Thoracic aorta (tissue), 2 donors: ENCODE measurements at regions not wholly inside any gene's neighbourhood (a gene's known extent, or its start where the extent isn't known, plus 50 kb on each side); places are given as distances from the start of the nearest gene placed in this dataset.

Source experiments
- ATAC-seq: fragments of 150-250 bp; one replicate; pipeline ENCODE4 v1.8.0; 2017; ENCODE audit warnings: low read depth; ENCODE audit not compliant: insufficient number of reproducible peaks, low FRiP score
- DNase-seq: peaks from one replicate; pipeline ENCODE4 v3.0.0-alpha.2; 2020; ENCODE audit warnings: low spot score
- H3K27ac ChIP-seq, 2 donors: fragments of 200-600 bp; sonication (generic); 1 replicate in 1 of 2; 2 replicates in 1 of 2; pipeline ENCODE4 v1.5.1; 2016; ENCODE audit warnings: mild to moderate bottlenecking in 2 of 2, moderate library complexity in 2 of 2
- H3K27me3 ChIP-seq: fragments of 200-600 bp; sonication (generic); replicated peaks from 2 replicates; pipeline ENCODE4 v1.6.0; 2016; ENCODE audit warnings: mild to moderate bottlenecking; ENCODE audit not compliant: insufficient read depth
- H3K36me3 ChIP-seq: fragments of 200-600 bp; sonication (generic); one replicate; pipeline ENCODE4 v1.5.1; 2016
- H3K4me1 ChIP-seq, 2 donors: fragments of 200-600 bp; sonication (generic); 1 replicate in 1 of 2; 2 replicates in 1 of 2; pipeline versions ENCODE4 v1.5.1 to v1.6.0; 2016; ENCODE audit warnings: low read depth in 2 of 2, mild to moderate bottlenecking in 1 of 2; ENCODE audit not compliant: control insufficient read depth in 1 of 2
- H3K4me3 ChIP-seq: fragments of 200-600 bp; sonication (generic); 2 replicates; pipeline ENCODE4 v1.5.1; 2016; ENCODE audit warnings: mild to moderate bottlenecking
- H3K9me3 ChIP-seq: fragments of 200-600 bp; sonication (generic); 2 replicates; pipeline ENCODE4 v1.5.1; 2016
- TF ChIP-seq, protein P1 (sequence below): fragments of 200-600 bp; sonication (generic); IDR thresholded peaks from one replicate; pipeline ENCODE4 v1.5.1; 2019; ENCODE audit warnings: antibody characterized with exemption

DNA sequence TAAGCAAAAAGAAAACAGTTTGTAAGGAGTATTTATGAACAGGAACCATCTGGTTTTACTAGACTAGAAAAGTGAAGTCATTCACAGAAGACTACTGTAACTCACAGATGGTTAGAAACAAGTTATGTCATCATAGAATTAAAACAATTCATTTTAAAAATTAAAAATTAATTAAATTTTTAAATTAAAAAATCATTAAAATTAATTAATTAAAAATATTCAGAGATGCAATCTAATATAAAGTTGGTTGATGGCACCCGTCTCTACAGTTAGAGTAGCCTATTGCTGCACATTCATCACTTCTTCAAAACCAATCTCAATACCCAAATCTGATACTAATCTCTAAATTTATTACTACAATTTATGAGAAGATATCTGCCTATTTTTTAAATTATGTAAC lies 454.8 kb upstream of the NUPR2 start:
- TF ChIP-seq, protein P1, sequence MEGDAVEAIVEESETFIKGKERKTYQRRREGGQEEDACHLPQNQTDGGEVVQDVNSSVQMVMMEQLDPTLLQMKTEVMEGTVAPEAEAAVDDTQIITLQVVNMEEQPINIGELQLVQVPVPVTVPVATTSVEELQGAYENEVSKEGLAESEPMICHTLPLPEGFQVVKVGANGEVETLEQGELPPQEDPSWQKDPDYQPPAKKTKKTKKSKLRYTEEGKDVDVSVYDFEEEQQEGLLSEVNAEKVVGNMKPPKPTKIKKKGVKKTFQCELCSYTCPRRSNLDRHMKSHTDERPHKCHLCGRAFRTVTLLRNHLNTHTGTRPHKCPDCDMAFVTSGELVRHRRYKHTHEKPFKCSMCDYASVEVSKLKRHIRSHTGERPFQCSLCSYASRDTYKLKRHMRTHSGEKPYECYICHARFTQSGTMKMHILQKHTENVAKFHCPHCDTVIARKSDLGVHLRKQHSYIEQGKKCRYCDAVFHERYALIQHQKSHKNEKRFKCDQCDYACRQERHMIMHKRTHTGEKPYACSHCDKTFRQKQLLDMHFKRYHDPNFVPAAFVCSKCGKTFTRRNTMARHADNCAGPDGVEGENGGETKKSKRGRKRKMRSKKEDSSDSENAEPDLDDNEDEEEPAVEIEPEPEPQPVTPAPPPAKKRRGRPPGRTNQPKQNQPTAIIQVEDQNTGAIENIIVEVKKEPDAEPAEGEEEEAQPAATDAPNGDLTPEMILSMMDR = no peak
- no peak for ATAC-seq
- no peaks in the 10 kb centered on the region for H3K4me1 ChIP-seq

DNA sequence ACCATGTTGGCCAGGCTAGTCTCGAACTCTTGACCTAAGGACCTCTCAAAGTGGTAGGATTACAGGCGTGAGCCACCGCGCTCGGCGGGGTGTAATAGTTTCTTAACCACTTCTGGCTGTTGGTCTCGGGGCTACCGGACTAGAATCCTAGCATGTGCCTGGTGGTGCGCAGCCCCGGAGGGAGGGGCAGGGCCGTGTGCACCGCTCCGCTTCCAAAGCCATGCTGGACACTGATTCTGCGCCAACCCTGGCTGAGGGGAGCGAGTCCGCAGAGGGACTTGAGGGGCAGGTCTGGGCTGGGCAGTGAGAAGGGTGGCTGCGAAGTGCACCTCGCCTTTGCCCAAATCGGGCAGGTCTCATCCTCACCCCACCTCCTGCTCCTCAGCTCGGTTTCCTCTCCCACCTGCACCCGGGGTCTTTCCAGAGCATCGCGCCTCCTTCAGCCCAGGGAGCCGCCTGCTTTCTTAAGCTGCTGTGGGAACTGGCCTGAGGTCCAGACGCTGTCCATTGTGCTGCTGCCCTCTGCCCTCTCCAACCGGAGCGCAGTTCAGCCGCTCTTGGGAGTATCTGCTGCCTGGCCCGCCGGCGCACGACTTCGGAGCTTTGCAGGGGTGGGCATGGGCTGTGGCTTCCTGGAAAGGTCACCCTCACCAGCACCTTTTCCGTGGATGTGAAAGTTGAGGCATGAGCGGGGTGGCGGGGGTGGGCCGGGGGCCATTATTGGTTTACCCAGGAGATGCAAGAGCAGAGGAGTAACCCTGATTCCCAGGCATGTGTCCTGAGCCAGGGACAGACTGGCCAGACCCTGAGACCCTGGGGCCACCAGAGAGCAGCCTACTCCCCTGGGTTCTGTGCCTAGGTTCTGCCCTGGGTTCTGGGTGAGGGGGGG lies 422.6 kb upstream of the NUPR2 start:
- Histone ChIP-seq H3K4me3 (peak overlapping the region; percentile 57), H3K27ac (no peak overlapping the region), H3K36me3 (no peaks in the 10 kb centered on the region), H3K4me1 (no peaks in the 10 kb centered on the region), H3K9me3 (no peaks in the 10 kb centered on the region), H3K27me3 (no peaks in the 10 kb centered on the region)
- DNase-seq (no peak), ATAC-seq (no peak)
- TF ChIP-seq, protein P1 = no peak

More for the DNA sequence above, 454.8 kb upstream of the NUPR2 start:
- Histone ChIP-seq H3K4me3 (no peak overlapping the region), H3K27ac (no peak overlapping the region), H3K9me3 (no peaks in the 10 kb centered on the region), H3K36me3 (no peaks in the 10 kb centered on the region), H3K27me3 (no peaks in the 10 kb centered on the region)
- no peak for DNase-seq

DNA sequence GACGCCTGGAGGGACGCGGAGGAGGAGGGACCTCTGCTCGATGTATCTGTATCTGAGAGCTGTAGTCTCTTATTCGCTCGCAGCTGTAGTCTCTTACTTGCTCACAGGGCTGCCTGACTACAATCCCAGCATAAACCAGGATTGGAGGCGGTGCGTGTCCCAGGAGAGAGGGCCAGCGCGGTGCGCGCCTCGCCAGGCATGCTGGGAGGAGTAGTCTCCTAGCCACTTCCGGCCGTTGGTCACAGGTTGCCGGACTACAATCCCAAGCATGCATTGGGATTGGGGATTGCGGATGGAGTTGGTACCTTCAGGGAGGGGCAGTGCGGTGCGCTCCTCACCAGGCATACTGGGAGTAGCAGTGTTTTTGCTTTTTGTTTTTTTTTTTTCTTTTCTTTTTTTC lies 421.7 kb upstream of the NUPR2 start:
- TF ChIP-seq, protein P1 = no peak
- no peak for DNase-seq
- H3K36me3 ChIP-seq = no peaks in the 10 kb centered on the region
- H3K27me3 ChIP-seq = no peaks in the 10 kb centered on the region
- H3K4me1 ChIP-seq = no peaks in the 10 kb centered on the region
- peak overlapping the region; percentile 57 for H3K4me3 ChIP-seq
- no peak overlapping the region for H3K27ac ChIP-seq
- peak; percentile 36 for ATAC-seq
- no peaks in the 10 kb centered on the region for H3K9me3 ChIP-seq

DNA sequence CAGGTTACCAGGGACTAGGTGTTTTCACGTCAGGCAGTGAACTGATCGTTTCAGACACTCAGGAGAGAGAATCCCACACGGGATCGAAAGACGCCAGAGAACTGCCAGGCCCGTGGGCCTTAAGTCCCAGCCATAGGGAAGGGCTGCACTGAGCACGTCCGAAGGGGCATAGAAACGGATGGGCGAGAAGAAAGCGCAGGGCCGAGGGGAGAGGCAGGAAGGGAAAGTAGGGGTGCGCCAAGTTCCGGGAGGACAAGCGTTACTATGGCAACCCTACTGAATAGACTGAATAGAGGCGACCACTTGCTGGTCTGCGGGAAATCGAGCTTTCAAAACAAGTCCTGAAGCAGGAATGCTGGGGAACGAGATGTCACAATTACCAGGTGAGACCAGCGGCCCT lies 421.3 kb upstream of the NUPR2 start:
- DNase-seq (no peak), ATAC-seq (no peak)
- Histone ChIP-seq H3K4me1 (no peaks in the 10 kb centered on the region), H3K27me3 (no peaks in the 10 kb centered on the region), H3K27ac (no peak overlapping the region), H3K9me3 (no peaks in the 10 kb centered on the region), H3K36me3 (no peaks in the 10 kb centered on the region), H3K4me3 (peak overlapping the region; percentile 57)
- TF ChIP-seq, protein P1 = no peak

DNA sequence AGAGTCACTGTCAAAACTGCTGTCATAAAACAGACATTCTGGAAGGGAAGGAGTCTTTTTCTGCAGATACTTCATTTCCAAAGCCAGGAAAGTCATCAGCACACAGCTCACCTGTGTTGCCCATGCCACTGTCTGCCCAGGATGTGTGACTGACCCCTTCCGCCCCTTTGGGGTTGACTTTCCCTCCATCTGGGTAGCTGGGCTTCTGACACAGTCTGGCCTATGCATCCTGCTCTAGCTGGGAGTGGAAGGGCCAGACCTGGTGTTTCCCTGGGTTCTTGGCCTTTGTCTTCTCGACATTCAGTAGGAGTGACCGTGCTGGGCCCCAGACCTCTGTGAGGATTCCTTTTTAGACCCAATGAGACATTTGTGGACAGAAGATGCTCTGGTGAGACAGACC lies 378.9 kb upstream of the NUPR2 start:
- TF ChIP-seq, protein P1 = no peak
- H3K4me3 ChIP-seq = no peak overlapping the region
- H3K27me3 ChIP-seq = no peaks in the 10 kb centered on the region
- DNase-seq (no peak), ATAC-seq (no peak)
- peaks cover 7% of the 10 kb centered on the region for H3K9me3 ChIP-seq
- no peak overlapping the region for H3K27ac ChIP-seq
- no peaks in the 10 kb centered on the region for H3K4me1 ChIP-seq
- no peaks in the 10 kb centered on the region for H3K36me3 ChIP-seq
